ENCODE measurements at regions not wholly inside any gene's neighbourhood (a gene's known extent, or its start where the extent isn't known, plus 50 kb on each side); places are given as distances from the start of the nearest gene placed in this dataset.

DNA sequence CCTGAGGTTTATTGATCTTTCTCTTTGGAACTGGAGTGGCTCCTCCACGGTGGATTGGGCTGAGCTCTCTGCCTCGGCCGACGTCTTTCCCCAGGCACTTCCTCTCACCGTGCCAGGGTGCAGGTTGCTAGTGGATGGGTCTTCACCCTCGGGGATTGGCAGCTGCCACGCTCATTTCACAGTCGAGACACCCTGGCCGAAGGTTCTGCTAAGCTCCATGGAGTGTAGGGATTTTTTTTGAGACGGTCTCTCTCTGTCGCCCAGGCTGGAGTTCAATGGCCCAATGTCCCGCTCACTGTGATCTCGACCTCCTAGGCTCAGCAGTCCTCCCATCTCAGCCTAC lies 280.8 kb downstream of the SEC14L1 start:
- TF ChIP-seq, protein P1, sequence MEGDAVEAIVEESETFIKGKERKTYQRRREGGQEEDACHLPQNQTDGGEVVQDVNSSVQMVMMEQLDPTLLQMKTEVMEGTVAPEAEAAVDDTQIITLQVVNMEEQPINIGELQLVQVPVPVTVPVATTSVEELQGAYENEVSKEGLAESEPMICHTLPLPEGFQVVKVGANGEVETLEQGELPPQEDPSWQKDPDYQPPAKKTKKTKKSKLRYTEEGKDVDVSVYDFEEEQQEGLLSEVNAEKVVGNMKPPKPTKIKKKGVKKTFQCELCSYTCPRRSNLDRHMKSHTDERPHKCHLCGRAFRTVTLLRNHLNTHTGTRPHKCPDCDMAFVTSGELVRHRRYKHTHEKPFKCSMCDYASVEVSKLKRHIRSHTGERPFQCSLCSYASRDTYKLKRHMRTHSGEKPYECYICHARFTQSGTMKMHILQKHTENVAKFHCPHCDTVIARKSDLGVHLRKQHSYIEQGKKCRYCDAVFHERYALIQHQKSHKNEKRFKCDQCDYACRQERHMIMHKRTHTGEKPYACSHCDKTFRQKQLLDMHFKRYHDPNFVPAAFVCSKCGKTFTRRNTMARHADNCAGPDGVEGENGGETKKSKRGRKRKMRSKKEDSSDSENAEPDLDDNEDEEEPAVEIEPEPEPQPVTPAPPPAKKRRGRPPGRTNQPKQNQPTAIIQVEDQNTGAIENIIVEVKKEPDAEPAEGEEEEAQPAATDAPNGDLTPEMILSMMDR (conservative IDR thresholded peaks at IDR 0.05 in 1 of 2, IDR thresholded peaks at IDR 0.05 in 1 of 2; ENCODE audit: low read depth in 1 of 2, low read length in 2 of 2): no peak
- TF ChIP-seq EZH2 (IDR thresholded peaks at IDR 0.05; ENCODE audit: low read length, missing control alignments): no peak
